ENCODE measurements at regions not wholly inside any gene's neighbourhood (a gene's known extent, or its start where the extent isn't known, plus 50 kb on each side); places are given as distances from the start of the nearest gene placed in this dataset.

GRCh38 chr16:79297296-79297695, 303.2 kb downstream of the MAF start:
- H3K27ac ChIP-seq (ENCODE audit: low read depth in 1 of 2, low read length in 1 of 2): no peak overlapping the region
- DNase-seq: no peak
- TF ChIP-seq, protein P1, sequence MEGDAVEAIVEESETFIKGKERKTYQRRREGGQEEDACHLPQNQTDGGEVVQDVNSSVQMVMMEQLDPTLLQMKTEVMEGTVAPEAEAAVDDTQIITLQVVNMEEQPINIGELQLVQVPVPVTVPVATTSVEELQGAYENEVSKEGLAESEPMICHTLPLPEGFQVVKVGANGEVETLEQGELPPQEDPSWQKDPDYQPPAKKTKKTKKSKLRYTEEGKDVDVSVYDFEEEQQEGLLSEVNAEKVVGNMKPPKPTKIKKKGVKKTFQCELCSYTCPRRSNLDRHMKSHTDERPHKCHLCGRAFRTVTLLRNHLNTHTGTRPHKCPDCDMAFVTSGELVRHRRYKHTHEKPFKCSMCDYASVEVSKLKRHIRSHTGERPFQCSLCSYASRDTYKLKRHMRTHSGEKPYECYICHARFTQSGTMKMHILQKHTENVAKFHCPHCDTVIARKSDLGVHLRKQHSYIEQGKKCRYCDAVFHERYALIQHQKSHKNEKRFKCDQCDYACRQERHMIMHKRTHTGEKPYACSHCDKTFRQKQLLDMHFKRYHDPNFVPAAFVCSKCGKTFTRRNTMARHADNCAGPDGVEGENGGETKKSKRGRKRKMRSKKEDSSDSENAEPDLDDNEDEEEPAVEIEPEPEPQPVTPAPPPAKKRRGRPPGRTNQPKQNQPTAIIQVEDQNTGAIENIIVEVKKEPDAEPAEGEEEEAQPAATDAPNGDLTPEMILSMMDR (IDR thresholded peaks at IDR 0.05; ENCODE audit: control extremely low read depth, extremely low read depth): no peak
- ATAC-seq (ENCODE audit: insufficient read depth, low FRiP score): no peak
- no peak overlapping the region for H3K4me3 ChIP-seq
- H3K9me3 ChIP-seq (ENCODE audit: control insufficient read depth in 4 of 4, insufficient read depth in 3 of 4, low read length in 3 of 4): no peaks in the 10 kb centered on the region
- no peaks in the 10 kb centered on the region for H3K36me3 ChIP-seq (ENCODE audit: control insufficient read depth in 4 of 4, insufficient read depth in 4 of 4, low read length in 4 of 4)
- peaks cover 0 to 15% (median 0%) of the 10 kb centered on the region in 5 donors for H3K4me1 ChIP-seq (ENCODE audit: control insufficient read depth in 5 of 5, insufficient read depth in 5 of 5, low read length in 5 of 5)
- 84 to 94% methylated on average over 9 of the region's 9 CpGs for WGBS, 2 donors
- no peaks in the 10 kb centered on the region for H3K27me3 ChIP-seq (ENCODE audit: control insufficient read depth in 3 of 3, insufficient read depth in 3 of 3, low read length in 2 of 3)
- no peak overlapping the region for H3K9ac ChIP-seq (ENCODE audit: insufficient read depth in 1 of 2, low read length in 2 of 2)

DNA sequence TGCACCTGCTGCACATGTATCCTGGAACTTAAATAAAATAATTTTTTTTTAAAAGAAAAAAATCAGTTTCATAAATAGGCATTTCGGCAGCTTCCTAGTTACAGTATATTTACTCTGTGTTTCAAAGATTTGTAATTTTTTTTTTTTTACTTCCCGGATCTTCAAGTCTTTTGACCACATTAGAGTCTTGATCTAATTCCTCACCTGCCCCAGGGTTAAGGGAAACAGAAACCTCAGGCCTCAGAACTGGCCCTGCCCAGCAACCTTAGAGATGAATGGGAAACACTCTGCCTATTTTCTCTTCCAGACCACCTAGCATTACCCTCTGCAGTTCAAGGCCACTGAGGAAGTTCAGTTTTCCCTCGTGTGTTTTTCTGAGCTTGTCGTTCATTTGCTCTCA, 304.0 kb downstream of the MAF start:
- no peak for DNase-seq
- H3K4me1 ChIP-seq (ENCODE audit: control insufficient read depth in 5 of 5, insufficient read depth in 5 of 5, low read length in 5 of 5): peaks cover 0 to 15% (median 0%) of the 10 kb centered on the region in 5 donors
- H3K4me3 ChIP-seq: no peak overlapping the region
- no peaks in the 10 kb centered on the region for H3K36me3 ChIP-seq (ENCODE audit: control insufficient read depth in 4 of 4, insufficient read depth in 4 of 4, low read length in 4 of 4)
- TF ChIP-seq, protein P1 (IDR thresholded peaks at IDR 0.05; ENCODE audit: control extremely low read depth, extremely low read depth): no peak
- H3K9me3 ChIP-seq (ENCODE audit: control insufficient read depth in 4 of 4, insufficient read depth in 3 of 4, low read length in 3 of 4): no peaks in the 10 kb centered on the region
- no peaks in the 10 kb centered on the region for H3K27me3 ChIP-seq (ENCODE audit: control insufficient read depth in 3 of 3, insufficient read depth in 3 of 3, low read length in 2 of 3)
- WGBS, 2 donors: 82 to 90% methylated on average over 4 of the region's 4 CpGs
- no peak for ATAC-seq (ENCODE audit: insufficient read depth, low FRiP score)
- no peak overlapping the region for H3K9ac ChIP-seq (ENCODE audit: insufficient read depth in 1 of 2, low read length in 2 of 2)
- H3K27ac ChIP-seq (ENCODE audit: low read depth in 1 of 2, low read length in 1 of 2): no peak overlapping the region

DNA sequence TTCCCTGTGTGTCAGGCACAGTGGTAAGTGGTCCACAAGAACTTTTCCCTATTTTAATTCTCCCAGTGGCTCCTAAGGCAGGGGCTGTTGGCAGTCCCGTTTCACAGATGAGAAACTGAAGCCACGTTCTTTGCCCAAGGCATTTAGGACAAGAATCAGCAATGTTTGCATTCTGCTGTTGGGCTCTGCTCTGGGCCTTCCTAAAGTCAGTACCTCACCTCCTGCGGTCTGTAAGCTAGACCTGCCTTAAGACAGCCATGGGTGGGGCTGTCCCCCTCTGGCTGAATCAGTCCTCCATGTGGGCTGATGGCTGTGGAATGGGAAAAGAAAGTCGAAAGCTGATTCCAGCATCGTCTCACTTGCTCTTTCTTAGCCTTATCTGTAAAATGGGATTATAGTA, 304.8 kb downstream of the MAF start:
- no peak overlapping the region for H3K4me3 ChIP-seq
- WGBS, 2 donors: 90 to 93% methylated on average over 5 of the region's 5 CpGs
- H3K36me3 ChIP-seq (ENCODE audit: control insufficient read depth in 4 of 4, insufficient read depth in 4 of 4, low read length in 4 of 4): no peaks in the 10 kb centered on the region
- H3K27me3 ChIP-seq (ENCODE audit: control insufficient read depth in 3 of 3, insufficient read depth in 3 of 3, low read length in 2 of 3): no peaks in the 10 kb centered on the region
- TF ChIP-seq, protein P1 (IDR thresholded peaks at IDR 0.05; ENCODE audit: control extremely low read depth, extremely low read depth): no peak
- no peak overlapping the region for H3K9ac ChIP-seq (ENCODE audit: insufficient read depth in 1 of 2, low read length in 2 of 2)
- no peaks in the 10 kb centered on the region for H3K9me3 ChIP-seq (ENCODE audit: control insufficient read depth in 4 of 4, insufficient read depth in 3 of 4, low read length in 3 of 4)
- DNase-seq (no peak), ATAC-seq (ENCODE audit: insufficient read depth, low FRiP score) (no peak)
- no peak overlapping the region for H3K27ac ChIP-seq (ENCODE audit: low read depth in 1 of 2, low read length in 1 of 2)
- peaks cover 0 to 15% (median 2%) of the 10 kb centered on the region in 5 donors for H3K4me1 ChIP-seq (ENCODE audit: control insufficient read depth in 5 of 5, insufficient read depth in 5 of 5, low read length in 5 of 5)

DNA sequence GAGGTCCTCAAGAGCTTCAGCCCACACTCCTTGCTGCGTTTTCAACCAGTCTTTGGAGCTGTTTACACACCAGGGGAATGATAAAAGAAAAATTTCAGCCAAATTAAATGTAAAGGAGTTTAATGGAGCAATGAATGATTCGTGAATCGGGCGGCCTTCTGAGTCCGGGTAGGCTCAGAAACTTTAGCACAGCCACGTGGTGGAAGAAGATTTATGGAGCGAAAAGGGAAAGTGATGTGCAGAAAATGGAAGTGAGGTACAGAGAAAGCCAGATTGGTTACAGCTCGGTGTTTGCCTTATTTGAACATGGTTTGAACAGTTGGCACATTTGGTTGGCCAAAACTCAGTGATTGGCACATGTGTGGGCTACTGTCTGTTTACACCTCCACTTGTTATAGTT, 305.4 kb downstream of the MAF start:
- Histone ChIP-seq H3K4me1 (ENCODE audit: control insufficient read depth in 5 of 5, insufficient read depth in 5 of 5, low read length in 5 of 5) (peaks cover 0 to 15% (median 2%) of the 10 kb centered on the region in 5 donors), H3K4me3 (no peak overlapping the region), H3K27me3 (ENCODE audit: control insufficient read depth in 3 of 3, insufficient read depth in 3 of 3, low read length in 2 of 3) (no peaks in the 10 kb centered on the region), H3K9ac (ENCODE audit: insufficient read depth in 1 of 2, low read length in 2 of 2) (no peak overlapping the region), H3K9me3 (ENCODE audit: control insufficient read depth in 4 of 4, insufficient read depth in 3 of 4, low read length in 3 of 4) (peaks cover 0 to 3% (median 0%) of the 10 kb centered on the region in 4 donors), H3K27ac (ENCODE audit: low read depth in 1 of 2, low read length in 1 of 2) (no peak overlapping the region), H3K36me3 (ENCODE audit: control insufficient read depth in 4 of 4, insufficient read depth in 4 of 4, low read length in 4 of 4) (no peaks in the 10 kb centered on the region)
- WGBS, 2 donors: 73 to 76% methylated on average over 8 of the region's 8 CpGs
- TF ChIP-seq, protein P1 (IDR thresholded peaks at IDR 0.05; ENCODE audit: control extremely low read depth, extremely low read depth): no peak
- ATAC-seq (ENCODE audit: insufficient read depth, low FRiP score) (no peak), DNase-seq (no peak)

Data from lung (tissue), 11 donors.